ENCODE measurements at regions not wholly inside any gene's neighbourhood (a gene's known extent, or its start where the extent isn't known, plus 50 kb on each side); places are given as distances from the start of the nearest gene placed in this dataset.
"Not testable (repeated sequence)": the region's sequence is repeated elsewhere in the genome, so short reads cannot be mapped to it uniquely, and the experiment has no call there.

DNA sequence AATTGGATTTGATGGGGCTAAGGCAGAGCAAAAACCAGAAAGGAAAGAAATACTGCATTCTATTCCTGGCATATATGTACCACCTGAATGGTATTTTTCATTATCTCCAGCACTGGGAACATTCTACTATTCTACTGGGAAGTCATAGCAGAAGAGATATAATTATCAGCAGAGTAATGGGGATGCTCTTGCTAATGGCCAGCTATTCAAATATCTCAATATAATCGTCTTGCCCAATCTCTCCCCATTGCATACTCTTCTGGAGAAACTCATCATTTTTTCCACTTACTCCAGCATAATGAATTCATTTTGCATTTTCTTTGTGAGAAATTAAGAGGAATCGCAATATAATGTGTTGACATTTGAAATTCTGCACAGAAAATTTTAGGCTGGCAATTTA is 1794.7 kb upstream of the PIK3C3 start:
- TF ChIP-seq MYC (IDR thresholded peaks at IDR 0.05; ENCODE audit: low read depth, low read length), result no peak
- TF ChIP-seq, protein P1, sequence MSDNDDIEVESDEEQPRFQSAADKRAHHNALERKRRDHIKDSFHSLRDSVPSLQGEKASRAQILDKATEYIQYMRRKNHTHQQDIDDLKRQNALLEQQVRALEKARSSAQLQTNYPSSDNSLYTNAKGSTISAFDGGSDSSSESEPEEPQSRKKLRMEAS (IDR thresholded peaks at IDR 0.05; ENCODE audit: low read depth, low read length), result no peak
- no peak overlapping the region for H3K4me3 ChIP-seq (ENCODE audit: low read depth, low read length)
- DNase-seq (ENCODE audit: low read depth), result no peak

DNA sequence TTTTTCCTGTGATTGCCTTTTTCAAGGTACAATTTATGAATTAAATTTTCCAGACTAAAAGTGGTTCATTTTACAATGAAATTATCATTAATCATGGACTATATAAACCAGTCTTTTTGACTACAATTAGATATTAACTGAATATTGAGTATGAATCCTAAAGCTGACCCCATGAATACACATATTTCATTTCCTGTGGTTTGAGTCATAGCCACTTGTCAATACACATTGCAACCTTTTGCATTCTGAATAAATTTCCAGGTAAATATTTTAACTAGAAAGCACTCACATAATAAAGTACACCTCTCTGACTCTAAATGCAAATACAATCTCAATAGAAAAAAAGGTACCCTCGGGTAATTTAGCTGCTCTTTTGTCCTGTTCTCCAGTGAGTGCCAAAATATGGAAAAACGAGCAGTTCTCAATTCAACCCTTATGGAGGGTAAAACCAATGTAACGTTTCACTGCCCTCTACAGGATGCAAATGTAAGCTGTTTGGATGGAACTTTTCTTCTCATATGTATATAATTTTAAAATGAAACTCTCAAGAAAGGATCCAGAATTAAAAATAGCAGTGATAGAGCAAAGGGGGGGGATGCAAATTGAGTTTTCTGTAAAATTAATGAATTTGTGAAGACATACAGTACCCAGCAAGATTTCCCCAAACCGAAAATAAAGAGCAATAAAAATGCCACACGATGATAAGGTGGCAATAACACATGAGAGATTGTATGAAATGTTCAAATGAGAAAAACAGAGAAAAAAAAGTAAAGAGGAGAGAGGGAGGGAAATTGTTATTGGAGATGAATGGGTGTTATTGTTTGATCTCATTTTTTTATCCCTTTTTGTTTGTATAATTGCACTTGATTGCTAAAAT is 1795.7 kb upstream of the PIK3C3 start:
- TF ChIP-seq, protein P2, sequence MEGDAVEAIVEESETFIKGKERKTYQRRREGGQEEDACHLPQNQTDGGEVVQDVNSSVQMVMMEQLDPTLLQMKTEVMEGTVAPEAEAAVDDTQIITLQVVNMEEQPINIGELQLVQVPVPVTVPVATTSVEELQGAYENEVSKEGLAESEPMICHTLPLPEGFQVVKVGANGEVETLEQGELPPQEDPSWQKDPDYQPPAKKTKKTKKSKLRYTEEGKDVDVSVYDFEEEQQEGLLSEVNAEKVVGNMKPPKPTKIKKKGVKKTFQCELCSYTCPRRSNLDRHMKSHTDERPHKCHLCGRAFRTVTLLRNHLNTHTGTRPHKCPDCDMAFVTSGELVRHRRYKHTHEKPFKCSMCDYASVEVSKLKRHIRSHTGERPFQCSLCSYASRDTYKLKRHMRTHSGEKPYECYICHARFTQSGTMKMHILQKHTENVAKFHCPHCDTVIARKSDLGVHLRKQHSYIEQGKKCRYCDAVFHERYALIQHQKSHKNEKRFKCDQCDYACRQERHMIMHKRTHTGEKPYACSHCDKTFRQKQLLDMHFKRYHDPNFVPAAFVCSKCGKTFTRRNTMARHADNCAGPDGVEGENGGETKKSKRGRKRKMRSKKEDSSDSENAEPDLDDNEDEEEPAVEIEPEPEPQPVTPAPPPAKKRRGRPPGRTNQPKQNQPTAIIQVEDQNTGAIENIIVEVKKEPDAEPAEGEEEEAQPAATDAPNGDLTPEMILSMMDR (IDR thresholded peaks at IDR 0.05; ENCODE audit: low read depth, low read length), result peak; percentile 40
- TF ChIP-seq POLR2A (IDR thresholded peaks at IDR 0.05; ENCODE audit: extremely low read depth, insufficient read length), result no peak
- peak; percentile 38 for DNase-seq (ENCODE audit: low read depth)
- H3K4me3 ChIP-seq (ENCODE audit: low read depth, low read length), result no peak overlapping the region

DNA sequence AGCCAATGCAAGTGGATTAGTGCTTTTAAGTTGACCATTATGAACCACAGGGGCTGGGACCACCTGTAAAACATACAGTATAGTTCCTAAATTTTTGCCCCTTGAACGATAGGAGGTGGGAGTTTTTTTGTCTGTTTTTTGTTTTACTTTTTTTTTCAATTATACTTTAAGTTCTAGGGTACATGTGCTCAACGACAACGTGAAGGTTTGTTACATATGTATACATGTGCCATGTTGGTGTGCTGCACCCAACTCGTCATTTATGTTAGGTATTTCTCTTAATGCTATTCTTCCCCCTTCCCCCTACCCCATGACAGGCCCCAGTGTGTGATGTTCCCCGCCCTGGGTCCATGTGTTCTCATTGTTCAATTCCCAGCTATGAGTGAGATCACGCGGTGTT is 1797.9 kb upstream of the PIK3C3 start:
- no peak overlapping the region for H3K4me3 ChIP-seq (ENCODE audit: low read depth, low read length)
- TF ChIP-seq POLR2A (IDR thresholded peaks at IDR 0.05; ENCODE audit: extremely low read depth, insufficient read length) (no peak), MYC (IDR thresholded peaks at IDR 0.05; ENCODE audit: low read depth, low read length) (no peak)

DNA sequence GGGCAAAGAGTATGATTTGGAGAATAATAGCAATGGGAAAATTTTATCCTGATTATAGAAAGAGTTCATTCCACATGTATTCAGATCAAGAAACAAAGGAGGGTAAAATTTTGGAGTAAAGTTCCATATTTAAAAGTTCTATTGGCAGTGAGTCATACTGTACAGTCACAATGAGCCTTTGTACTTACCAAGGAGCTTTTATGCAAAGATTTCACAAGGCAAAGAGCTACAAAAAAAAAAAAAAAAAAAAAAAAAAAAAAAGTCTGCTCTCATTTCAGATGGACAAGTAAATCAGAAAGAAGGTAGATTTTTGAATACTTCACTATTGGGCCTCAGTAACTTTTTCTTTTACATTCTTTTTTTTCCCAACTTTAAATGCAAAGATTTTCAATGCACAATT is 1802.2 kb upstream of the PIK3C3 start:
- no peak for DNase-seq (ENCODE audit: low read depth)
- H3K4me3 ChIP-seq (ENCODE audit: low read depth, low read length), result no peak overlapping the region
- TF ChIP-seq POLR2A (IDR thresholded peaks at IDR 0.05; ENCODE audit: extremely low read depth, insufficient read length) (no peak), MYC (IDR thresholded peaks at IDR 0.05; ENCODE audit: low read depth, low read length) (no peak)
- TF ChIP-seq, protein P1 (IDR thresholded peaks at IDR 0.05; ENCODE audit: low read depth, low read length), result no peak
- TF ChIP-seq, protein P2 (IDR thresholded peaks at IDR 0.05; ENCODE audit: low read depth, low read length), result no peak

More for the DNA sequence above, 1797.9 kb upstream of the PIK3C3 start:
- no peak for DNase-seq (ENCODE audit: low read depth)

DNA sequence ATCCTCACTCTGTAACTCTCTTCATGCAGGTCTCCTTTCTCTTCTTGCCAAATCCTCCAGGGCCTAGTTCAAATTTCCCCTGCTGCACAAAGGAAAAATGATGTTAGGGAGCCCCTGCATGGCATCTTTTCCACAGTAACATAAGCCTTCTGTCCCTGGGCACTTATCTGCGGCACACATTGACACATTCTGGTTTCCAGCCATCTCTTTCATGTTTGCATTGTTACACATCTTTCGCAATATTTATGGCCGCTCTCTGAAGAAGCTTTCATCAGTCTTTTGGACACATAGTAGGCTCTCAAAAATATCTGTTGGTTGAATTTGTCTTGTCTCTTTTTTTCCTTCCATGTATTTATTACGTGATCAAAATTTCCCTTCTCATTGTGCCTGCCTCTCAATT is 1806.1 kb upstream of the PIK3C3 start:
- no peak for DNase-seq (ENCODE audit: low read depth)
- TF ChIP-seq, protein P1 (IDR thresholded peaks at IDR 0.05; ENCODE audit: low read depth, low read length), result no peak
- TF ChIP-seq MYC (IDR thresholded peaks at IDR 0.05; ENCODE audit: low read depth, low read length), result no peak
- TF ChIP-seq POLR2A (IDR thresholded peaks at IDR 0.05; ENCODE audit: extremely low read depth, insufficient read length), result no peak
- TF ChIP-seq, protein P2 (IDR thresholded peaks at IDR 0.05; ENCODE audit: low read depth, low read length), result no peak
- H3K4me3 ChIP-seq (ENCODE audit: low read depth, low read length), result no peak overlapping the region

DNA sequence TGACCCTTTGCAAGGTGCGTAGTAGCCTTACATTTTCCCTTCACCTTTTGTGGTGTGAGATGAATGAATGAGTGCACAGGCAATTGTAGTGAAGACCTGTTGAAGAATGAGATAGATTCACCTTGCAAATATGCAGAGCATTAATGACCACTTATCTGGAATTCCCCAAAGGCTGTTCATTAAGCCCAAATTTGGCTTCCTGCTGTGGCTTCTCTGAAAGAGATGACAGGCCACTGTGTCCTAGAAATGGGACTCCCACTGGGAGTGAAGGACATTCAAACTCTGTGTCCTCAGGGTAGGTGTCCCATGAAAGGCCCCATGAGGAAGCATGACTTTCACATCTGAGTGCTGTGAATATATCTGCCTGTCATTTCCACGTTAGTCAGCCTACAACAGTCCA is 1821.8 kb upstream of the PIK3C3 start:
- DNase-seq (ENCODE audit: low read depth), result no peak
- no peak overlapping the region for H3K4me3 ChIP-seq (ENCODE audit: low read depth, low read length)
- TF ChIP-seq, protein P2 (IDR thresholded peaks at IDR 0.05; ENCODE audit: low read depth, low read length), result no peak
- no peak for TF ChIP-seq MYC (IDR thresholded peaks at IDR 0.05; ENCODE audit: low read depth, low read length)
- TF ChIP-seq, protein P1 (IDR thresholded peaks at IDR 0.05; ENCODE audit: low read depth, low read length), result no peak
- no peak for TF ChIP-seq POLR2A (IDR thresholded peaks at IDR 0.05; ENCODE audit: extremely low read depth, insufficient read length)

DNA sequence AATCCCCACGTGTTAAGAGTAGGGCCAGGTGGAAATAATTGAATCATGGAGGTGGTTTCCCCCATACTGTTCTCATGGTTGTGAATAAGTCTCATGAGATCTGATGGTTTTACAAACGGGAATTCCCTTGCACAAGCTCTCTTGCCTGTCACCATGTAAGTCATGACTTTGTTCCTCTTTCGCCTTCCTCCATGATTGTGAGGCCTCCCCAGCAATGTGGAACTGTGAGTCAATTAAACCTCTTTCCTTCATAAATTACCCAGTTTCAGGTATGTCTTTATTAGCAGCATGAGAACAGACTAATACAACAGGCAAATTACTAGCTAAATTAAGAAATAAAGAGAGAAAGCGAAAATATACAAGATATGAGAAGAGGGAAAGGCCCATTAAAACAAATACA is 1822.6 kb upstream of the PIK3C3 start:
- not testable (repeated sequence) for H3K4me3 ChIP-seq (ENCODE audit: low read depth, low read length)
- DNase-seq (ENCODE audit: low read depth), result peak; percentile 10
